Prostate gland (tissue), 2 donors: ENCODE measurements at regions not wholly inside any gene's neighbourhood (a gene's known extent, or its start where the extent isn't known, plus 50 kb on each side); places are given as distances from the start of the nearest gene placed in this dataset.

Experiments used
- POLR2A ChIP-seq: fragments of 450-650 bp; IDR thresholded peaks from one replicate; pipeline ENCODE4 v1.6.1; 2016; ENCODE audit warnings: antibody characterized with exemption, mild to moderate bottlenecking
- TF ChIP-seq, protein P1 (sequence below), 4 experiments: fragments of 200-600 bp in 2 of 4; fragments of 450-650 bp in 2 of 4; sonication (generic) in 2 of 4; IDR thresholded peaks; 1 replicate in 3 of 4; 2 replicates in 1 of 4; pipeline ENCODE4 v1.5.1; 2016 to 2019; ENCODE audit warnings: antibody characterized with exemption in 4 of 4, mild to moderate bottlenecking in 2 of 4, moderate library complexity in 2 of 4

- TF ChIP-seq, protein P1, sequence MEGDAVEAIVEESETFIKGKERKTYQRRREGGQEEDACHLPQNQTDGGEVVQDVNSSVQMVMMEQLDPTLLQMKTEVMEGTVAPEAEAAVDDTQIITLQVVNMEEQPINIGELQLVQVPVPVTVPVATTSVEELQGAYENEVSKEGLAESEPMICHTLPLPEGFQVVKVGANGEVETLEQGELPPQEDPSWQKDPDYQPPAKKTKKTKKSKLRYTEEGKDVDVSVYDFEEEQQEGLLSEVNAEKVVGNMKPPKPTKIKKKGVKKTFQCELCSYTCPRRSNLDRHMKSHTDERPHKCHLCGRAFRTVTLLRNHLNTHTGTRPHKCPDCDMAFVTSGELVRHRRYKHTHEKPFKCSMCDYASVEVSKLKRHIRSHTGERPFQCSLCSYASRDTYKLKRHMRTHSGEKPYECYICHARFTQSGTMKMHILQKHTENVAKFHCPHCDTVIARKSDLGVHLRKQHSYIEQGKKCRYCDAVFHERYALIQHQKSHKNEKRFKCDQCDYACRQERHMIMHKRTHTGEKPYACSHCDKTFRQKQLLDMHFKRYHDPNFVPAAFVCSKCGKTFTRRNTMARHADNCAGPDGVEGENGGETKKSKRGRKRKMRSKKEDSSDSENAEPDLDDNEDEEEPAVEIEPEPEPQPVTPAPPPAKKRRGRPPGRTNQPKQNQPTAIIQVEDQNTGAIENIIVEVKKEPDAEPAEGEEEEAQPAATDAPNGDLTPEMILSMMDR (IDR thresholded peaks at IDR 0.05): no peak
- no peak for TF ChIP-seq POLR2A
Observed at GRCh38 chr4:148778980-148779675, 336.9 kb upstream of the NR3C2 start.
